ENCODE measurements at regions not wholly inside any gene's neighbourhood (a gene's known extent, or its start where the extent isn't known, plus 50 kb on each side); places are given as distances from the start of the nearest gene placed in this dataset.

DNA sequence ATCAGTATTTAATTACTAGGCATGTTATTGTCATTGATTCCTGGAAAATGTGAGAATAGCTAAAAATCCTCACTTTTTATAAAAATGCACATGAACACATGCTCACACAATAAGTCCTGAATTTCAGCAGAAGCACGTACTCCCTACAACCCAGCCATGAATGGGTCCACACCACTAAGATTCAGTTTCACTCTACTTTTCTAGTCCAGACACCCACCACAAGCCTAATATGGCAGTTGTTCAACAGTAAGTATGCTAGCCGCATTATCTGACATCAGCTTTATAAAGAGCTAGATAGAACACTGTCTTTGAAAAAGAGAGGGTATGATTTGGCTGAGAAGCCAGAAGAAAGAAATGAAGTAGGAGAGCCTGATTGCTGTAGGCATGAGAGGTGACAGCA is 639.3 kb downstream of the BRINP1 start:
- H3K4me1 Mint-ChIP-seq = no peaks in the 10 kb centered on the region
- H3K4me3 Mint-ChIP-seq = no peak overlapping the region
- Histone ChIP-seq H3K27ac (ENCODE audit: low read length) (no peak overlapping the region), H3K27me3 (ENCODE audit: control insufficient read depth, insufficient read depth, low read length) (no peaks in the 10 kb centered on the region), H3K4me3 (ENCODE audit: low read length) (no peak overlapping the region), H3K9me3 (ENCODE audit: control insufficient read depth, insufficient read depth, low read length) (peaks cover 9% of the 10 kb centered on the region), H3K36me3 (ENCODE audit: control insufficient read depth, insufficient read depth, low read length) (no peaks in the 10 kb centered on the region), H3K4me1 (ENCODE audit: control insufficient read depth, insufficient read depth, low read length) (no peaks in the 10 kb centered on the region)
- peaks cover 7% of the 10 kb centered on the region for H3K36me3 Mint-ChIP-seq
- H3K27me3 Mint-ChIP-seq (ENCODE audit: low read depth in 2 of 2) = no peaks in the 10 kb centered on the region
- DNase-seq (no peak), ATAC-seq (no peak)
- peaks cover 16 to 19% of the 10 kb centered on the region in 2 donors for H3K9me3 Mint-ChIP-seq
- H3K27ac Mint-ChIP-seq = no peak overlapping the region
- intact Hi-C loops (cut with micrococcal nuclease) = no loop called here
- 82% methylated on average over 2 of the region's 2 CpGs for WGBS (ENCODE audit: insufficient coverage)
- TF ChIP-seq, protein P1, sequence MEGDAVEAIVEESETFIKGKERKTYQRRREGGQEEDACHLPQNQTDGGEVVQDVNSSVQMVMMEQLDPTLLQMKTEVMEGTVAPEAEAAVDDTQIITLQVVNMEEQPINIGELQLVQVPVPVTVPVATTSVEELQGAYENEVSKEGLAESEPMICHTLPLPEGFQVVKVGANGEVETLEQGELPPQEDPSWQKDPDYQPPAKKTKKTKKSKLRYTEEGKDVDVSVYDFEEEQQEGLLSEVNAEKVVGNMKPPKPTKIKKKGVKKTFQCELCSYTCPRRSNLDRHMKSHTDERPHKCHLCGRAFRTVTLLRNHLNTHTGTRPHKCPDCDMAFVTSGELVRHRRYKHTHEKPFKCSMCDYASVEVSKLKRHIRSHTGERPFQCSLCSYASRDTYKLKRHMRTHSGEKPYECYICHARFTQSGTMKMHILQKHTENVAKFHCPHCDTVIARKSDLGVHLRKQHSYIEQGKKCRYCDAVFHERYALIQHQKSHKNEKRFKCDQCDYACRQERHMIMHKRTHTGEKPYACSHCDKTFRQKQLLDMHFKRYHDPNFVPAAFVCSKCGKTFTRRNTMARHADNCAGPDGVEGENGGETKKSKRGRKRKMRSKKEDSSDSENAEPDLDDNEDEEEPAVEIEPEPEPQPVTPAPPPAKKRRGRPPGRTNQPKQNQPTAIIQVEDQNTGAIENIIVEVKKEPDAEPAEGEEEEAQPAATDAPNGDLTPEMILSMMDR (IDR thresholded peaks at IDR 0.05) = no peak

DNA sequence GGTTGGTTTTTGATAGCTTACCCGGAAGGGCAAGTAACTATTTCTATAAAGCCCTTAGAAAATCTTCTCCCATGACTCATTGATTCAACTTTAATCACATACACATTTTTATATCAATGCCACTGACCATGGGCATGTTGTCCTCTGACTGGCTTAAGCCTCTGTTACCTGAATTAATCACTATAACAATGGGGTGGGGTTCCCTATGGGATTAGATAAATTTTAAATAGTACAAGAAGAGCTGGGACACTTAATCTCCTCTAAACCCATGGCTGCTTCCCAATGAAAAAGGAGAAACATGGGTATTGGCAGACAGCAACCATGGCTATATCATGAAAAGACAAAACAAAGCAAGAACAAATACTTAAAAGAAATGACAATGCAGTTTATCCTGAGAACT is 636.2 kb downstream of the BRINP1 start:
- H3K4me3 Mint-ChIP-seq = no peak overlapping the region
- Histone ChIP-seq H3K36me3 (ENCODE audit: control insufficient read depth, insufficient read depth, low read length) (no peaks in the 10 kb centered on the region), H3K9me3 (ENCODE audit: control insufficient read depth, insufficient read depth, low read length) (peaks cover 11% of the 10 kb centered on the region), H3K27ac (ENCODE audit: low read length) (no peak overlapping the region), H3K27me3 (ENCODE audit: control insufficient read depth, insufficient read depth, low read length) (no peaks in the 10 kb centered on the region), H3K4me1 (ENCODE audit: control insufficient read depth, insufficient read depth, low read length) (no peaks in the 10 kb centered on the region), H3K4me3 (ENCODE audit: low read length) (no peak overlapping the region)
- H3K27me3 Mint-ChIP-seq (ENCODE audit: low read depth in 2 of 2) = no peaks in the 10 kb centered on the region
- ATAC-seq (no peak), DNase-seq (no peak)
- intact Hi-C loops (cut with micrococcal nuclease) = no loop called here
- TF ChIP-seq, protein P1 (IDR thresholded peaks at IDR 0.05) = no peak
- H3K4me1 Mint-ChIP-seq = no peaks in the 10 kb centered on the region
- WGBS (ENCODE audit: insufficient coverage) = 80% methylated on average over 1 of the region's 1 CpG
- H3K27ac Mint-ChIP-seq = no peak overlapping the region
- peaks cover 13% of the 10 kb centered on the region for H3K36me3 Mint-ChIP-seq
- peaks cover 20 to 24% of the 10 kb centered on the region in 2 donors for H3K9me3 Mint-ChIP-seq

DNA sequence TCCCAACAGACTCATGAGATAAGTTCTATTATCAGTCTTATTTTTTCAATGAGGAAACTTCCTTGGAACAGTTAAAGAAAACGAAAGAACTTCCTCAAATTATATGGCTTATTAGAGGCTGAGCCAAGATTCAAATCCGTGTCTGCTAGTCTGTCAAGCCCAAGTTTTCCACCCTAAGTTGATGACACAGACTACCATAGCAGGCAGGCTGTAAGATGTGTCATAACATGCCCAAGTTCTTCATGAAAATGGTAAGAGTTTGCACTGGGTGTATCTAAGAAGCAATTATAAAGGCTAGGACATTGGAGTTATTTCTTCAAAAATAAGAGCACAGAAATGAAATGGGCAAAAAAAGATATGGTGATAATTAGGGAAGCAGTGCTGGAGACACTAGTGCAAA is 634.5 kb downstream of the BRINP1 start:
- Mint-ChIP-seq H3K4me3 (no peak overlapping the region), H3K36me3 (peaks cover 13% of the 10 kb centered on the region)

DNA sequence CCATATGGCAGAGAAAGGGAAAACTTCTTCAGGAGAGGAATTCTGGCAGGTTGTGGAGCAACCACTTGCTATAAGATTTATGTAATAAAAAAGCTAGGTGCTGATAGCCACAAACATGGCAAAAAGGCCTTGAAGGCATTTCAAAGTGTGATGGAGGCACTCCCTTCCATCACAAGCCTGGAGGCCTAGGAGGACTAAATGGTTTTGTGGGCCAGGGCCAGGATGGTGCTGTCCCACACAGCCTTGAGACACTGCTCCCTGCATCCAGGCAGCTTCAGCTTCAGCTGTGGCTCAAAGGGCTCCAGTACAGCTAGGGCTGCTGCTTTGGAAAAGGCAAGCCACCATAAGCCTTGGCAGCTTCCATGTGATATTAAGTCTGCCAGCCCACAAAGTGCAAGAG is 632.8 kb downstream of the BRINP1 start:
- ATAC-seq (no peak), DNase-seq (no peak)
- Histone ChIP-seq H3K4me1 (ENCODE audit: control insufficient read depth, insufficient read depth, low read length) (no peaks in the 10 kb centered on the region), H3K36me3 (ENCODE audit: control insufficient read depth, insufficient read depth, low read length) (no peaks in the 10 kb centered on the region), H3K4me3 (ENCODE audit: low read length) (no peak overlapping the region), H3K9me3 (ENCODE audit: control insufficient read depth, insufficient read depth, low read length) (peaks cover 6% of the 10 kb centered on the region), H3K27me3 (ENCODE audit: control insufficient read depth, insufficient read depth, low read length) (no peaks in the 10 kb centered on the region), H3K27ac (ENCODE audit: low read length) (no peak overlapping the region)
- intact Hi-C loops (cut with micrococcal nuclease) = no loop called here
- Mint-ChIP-seq H3K4me1 (no peaks in the 10 kb centered on the region), H3K9me3 (peaks cover 15 to 25% of the 10 kb centered on the region in 2 donors), H3K27ac (no peak overlapping the region), H3K4me3 (no peak overlapping the region), H3K36me3 (peaks cover 13% of the 10 kb centered on the region), H3K27me3 (ENCODE audit: low read depth in 2 of 2) (no peaks in the 10 kb centered on the region)
- TF ChIP-seq, protein P1 (IDR thresholded peaks at IDR 0.05) = no peak

More for the DNA sequence above, 634.5 kb downstream of the BRINP1 start:
- no peak overlapping the region for H3K27ac Mint-ChIP-seq
- intact Hi-C loops (cut with micrococcal nuclease) = no loop called here
- Histone ChIP-seq H3K27ac (ENCODE audit: low read length) (no peak overlapping the region), H3K9me3 (ENCODE audit: control insufficient read depth, insufficient read depth, low read length) (peaks cover 6% of the 10 kb centered on the region), H3K36me3 (ENCODE audit: control insufficient read depth, insufficient read depth, low read length) (no peaks in the 10 kb centered on the region), H3K27me3 (ENCODE audit: control insufficient read depth, insufficient read depth, low read length) (no peaks in the 10 kb centered on the region), H3K4me3 (ENCODE audit: low read length) (no peak overlapping the region), H3K4me1 (ENCODE audit: control insufficient read depth, insufficient read depth, low read length) (no peaks in the 10 kb centered on the region)
- peaks cover 18 to 28% of the 10 kb centered on the region in 2 donors for H3K9me3 Mint-ChIP-seq
- ATAC-seq = no peak
- TF ChIP-seq, protein P1 (IDR thresholded peaks at IDR 0.05) = no peak
- DNase-seq = no peak
- no peaks in the 10 kb centered on the region for H3K27me3 Mint-ChIP-seq (ENCODE audit: low read depth in 2 of 2)
- no peaks in the 10 kb centered on the region for H3K4me1 Mint-ChIP-seq
- WGBS (ENCODE audit: insufficient coverage) = 55% methylated on average over 2 of the region's 2 CpGs

All from natural killer cell (primary cell).